Loucy (cell line): ENCODE measurements at regions not wholly inside any gene's neighbourhood (a gene's known extent, or its start where the extent isn't known, plus 50 kb on each side); places are given as distances from the start of the nearest gene placed in this dataset.

Source experiments
- H2AFZ ChIP-seq: fragments of 200-600 bp; sonication (generic); 2 replicates; pipeline ENCODE4 v1.6.0; 2016; ENCODE audit warnings: antibody characterized with exemption, mild to moderate bottlenecking, low read length, moderate library complexity
- H3F3A ChIP-seq: fragments of 200-600 bp; 2 replicates; pipeline ENCODE4 v1.6.0; 2016; ENCODE audit warnings: antibody characterized with exemption, low read depth, mild to moderate bottlenecking
- H3K27me3 ChIP-seq: fragments of 200-600 bp; sonication (generic); 2 replicates; pipeline ENCODE4 v1.6.1; 2014; ENCODE audit warnings: low read length, mild to moderate bottlenecking; ENCODE audit not compliant: insufficient read depth, poor library complexity, severe bottlenecking
- H3K36me3 ChIP-seq: fragments of 200-600 bp; sonication (generic); 2 replicates; pipeline ENCODE4 v1.6.1; 2016; ENCODE audit warnings: low read length; ENCODE audit not compliant: insufficient read depth
- H3K4me1 ChIP-seq: fragments of 200-600 bp; sonication (generic); 2 replicates; pipeline ENCODE4 v1.5.1; 2014; ENCODE audit warnings: low read length, mild to moderate bottlenecking; ENCODE audit not compliant: insufficient read depth, poor library complexity, severe bottlenecking
- H3K4me2 ChIP-seq: fragments of 200-600 bp; sonication (generic); 2 replicates; pipeline ENCODE4 v1.6.0; 2014; ENCODE audit warnings: antibody characterized with exemption, low read length, low read depth, mild to moderate bottlenecking; ENCODE audit not compliant: poor library complexity, severe bottlenecking
- H3K4me3 ChIP-seq: fragments of 200-600 bp; sonication (generic); 2 replicates; pipeline ENCODE4 v1.5.1; 2014; ENCODE audit warnings: low read length, mild to moderate bottlenecking, mixed read lengths; ENCODE audit not compliant: poor library complexity, severe bottlenecking
- H3K79me2 ChIP-seq: fragments of 200-600 bp; sonication (generic); 2 replicates; pipeline ENCODE4 v1.6.1; 2014; ENCODE audit warnings: low read length; ENCODE audit not compliant: insufficient read depth
- H3K9ac ChIP-seq: fragments of 200-600 bp; sonication (generic); 2 replicates; pipeline ENCODE4 v1.6.0; 2014; ENCODE audit warnings: mild to moderate bottlenecking, low read depth, low read length, moderate library complexity; ENCODE audit not compliant: poor library complexity, severe bottlenecking
- H3K9me2 ChIP-seq: fragments of 200-600 bp; sonication (generic); replicated peaks from 2 replicates; pipeline ENCODE4 v1.6.1; 2016; ENCODE audit warnings: low read depth, low read length, mixed read lengths
- H3K9me3 ChIP-seq: fragments of 200-600 bp; sonication (generic); 2 replicates; pipeline ENCODE4 v1.6.1; 2014; ENCODE audit warnings: mild to moderate bottlenecking, antibody characterized with exemption, low read length, low read depth; ENCODE audit not compliant: insufficient read depth
- H4K20me1 ChIP-seq: fragments of 200-600 bp; sonication (generic); 2 replicates; pipeline ENCODE4 v1.6.0; 2014; ENCODE audit warnings: antibody characterized with exemption, low read length, mild to moderate bottlenecking; ENCODE audit not compliant: insufficient read depth, poor library complexity, severe bottlenecking
- CTCF ChIP-seq: fragments of 200-600 bp; sonication (generic); conservative IDR thresholded peaks from 2 replicates; pipeline ENCODE4 v1.5.1; 2014; ENCODE audit warnings: mild to moderate bottlenecking, antibody characterized with exemption, low read length
- EZH2phosphoT487 ChIP-seq: fragments of 200-600 bp; IDR thresholded peaks from 2 replicates; pipeline ENCODE4 v1.6.1; 2018; ENCODE audit warnings: antibody characterized with exemption, mild to moderate bottlenecking, moderate library complexity, borderline replicate concordance

- H4K20me1 ChIP-seq = no peaks in the 10 kb centered on the region
- no peak overlapping the region for H3K9ac ChIP-seq
- no peaks in the 10 kb centered on the region for H3K9me3 ChIP-seq
- no peak overlapping the region for H2AFZ ChIP-seq
- no peaks in the 10 kb centered on the region for H3F3A ChIP-seq
- H3K79me2 ChIP-seq = no peaks in the 10 kb centered on the region
- H3K36me3 ChIP-seq = no peaks in the 10 kb centered on the region
- H3K4me3 ChIP-seq = no peak overlapping the region
- no peaks in the 10 kb centered on the region for H3K4me1 ChIP-seq
- TF ChIP-seq EZH2phosphoT487 (no peak), CTCF (no peak)
- no peak overlapping the region for H3K4me2 ChIP-seq
- H3K9me2 ChIP-seq = no peaks in the 10 kb centered on the region
- no peaks in the 10 kb centered on the region for H3K27me3 ChIP-seq
Observed at GRCh38 chr17:34771891-34772290, 189.4 kb downstream of the CCT6B start.

GRCh38 chr17:34770586-34770985 lies 190.7 kb downstream of the CCT6B start:
- no peaks in the 10 kb centered on the region for H3K79me2 ChIP-seq
- no peak overlapping the region for H2AFZ ChIP-seq
- H3K4me2 ChIP-seq = no peak overlapping the region
- no peaks in the 10 kb centered on the region for H4K20me1 ChIP-seq
- no peaks in the 10 kb centered on the region for H3K36me3 ChIP-seq
- no peak for TF ChIP-seq EZH2phosphoT487
- no peak for TF ChIP-seq CTCF
- H3K4me1 ChIP-seq = no peaks in the 10 kb centered on the region
- no peaks in the 10 kb centered on the region for H3K9me2 ChIP-seq
- H3K4me3 ChIP-seq = no peak overlapping the region
- no peaks in the 10 kb centered on the region for H3K27me3 ChIP-seq
- no peaks in the 10 kb centered on the region for H3F3A ChIP-seq
- no peak overlapping the region for H3K9ac ChIP-seq
- H3K9me3 ChIP-seq = no peaks in the 10 kb centered on the region

- H3K9me3 ChIP-seq = no peaks in the 10 kb centered on the region
- TF ChIP-seq EZH2phosphoT487 (no peak), CTCF (no peak)
Observed at GRCh38 chr17:34769899-34770298, 190.5 kb downstream of the TMEM132E start.

More at GRCh38 chr17:34769899-34770298, 190.5 kb downstream of the TMEM132E start:
- Histone ChIP-seq H3K79me2 (no peaks in the 10 kb centered on the region), H2AFZ (no peak overlapping the region), H3K9ac (no peak overlapping the region), H3F3A (no peaks in the 10 kb centered on the region), H3K4me1 (no peaks in the 10 kb centered on the region), H3K27me3 (no peaks in the 10 kb centered on the region), H3K4me2 (no peak overlapping the region), H4K20me1 (no peaks in the 10 kb centered on the region), H3K36me3 (no peaks in the 10 kb centered on the region), H3K9me2 (no peaks in the 10 kb centered on the region), H3K4me3 (no peak overlapping the region)
